Ishikawa (cell line): ENCODE measurements at regions not wholly inside any gene's neighbourhood (a gene's known extent, or its start where the extent isn't known, plus 50 kb on each side); places are given as distances from the start of the nearest gene placed in this dataset.

Experiments
- CEBPB ChIP-seq: IDR thresholded peaks from 2 replicates; pipeline ENCODE4 v1.6.1; 2012
- CREB1 ChIP-seq: IDR thresholded peaks from 2 replicates; pipeline ENCODE4 v1.6.1; 2012; ENCODE audit warnings: low read depth
- EGR1 ChIP-seq: IDR thresholded peaks from 2 replicates; pipeline ENCODE4 v1.6.1; 2012
- EP300 ChIP-seq: IDR thresholded peaks from 2 replicates; pipeline ENCODE4 v1.6.1; 2012; ENCODE audit warnings: borderline replicate concordance
- FOXM1 ChIP-seq: IDR thresholded peaks from 2 replicates; pipeline ENCODE4 v1.6.1; 2012; ENCODE audit warnings: low read depth, borderline replicate concordance
- MAX ChIP-seq: IDR thresholded peaks from 2 replicates; pipeline ENCODE4 v1.6.1; 2012
- NFIC ChIP-seq: IDR thresholded peaks from 2 replicates; pipeline ENCODE4 v1.6.1; 2012
- RAD21 ChIP-seq: IDR thresholded peaks from 2 replicates; pipeline ENCODE4 v1.6.1; 2012; ENCODE audit warnings: low read depth
- REST ChIP-seq: IDR thresholded peaks from 2 replicates; pipeline ENCODE4 v1.6.1; 2012; ENCODE audit warnings: low read depth, mild to moderate bottlenecking
- TAF1 ChIP-seq: IDR thresholded peaks from 2 replicates; pipeline ENCODE4 v1.6.1; 2012; ENCODE audit warnings: low read depth, mild to moderate bottlenecking
- TCF12 ChIP-seq: IDR thresholded peaks from 2 replicates; pipeline ENCODE4 v1.6.1; 2012; ENCODE audit warnings: low read depth
- TEAD4 ChIP-seq: IDR thresholded peaks from 2 replicates; pipeline ENCODE4 v1.6.1; 2012
- USF1 ChIP-seq: IDR thresholded peaks from 2 replicates; pipeline ENCODE4 v1.6.1; 2012
- YY1 ChIP-seq: IDR thresholded peaks from 2 replicates; pipeline ENCODE4 v1.6.1; 2012; ENCODE audit warnings: low read depth
- ZBTB7A ChIP-seq: IDR thresholded peaks from 2 replicates; pipeline ENCODE4 v1.6.1; 2012; ENCODE audit warnings: low read depth

DNA sequence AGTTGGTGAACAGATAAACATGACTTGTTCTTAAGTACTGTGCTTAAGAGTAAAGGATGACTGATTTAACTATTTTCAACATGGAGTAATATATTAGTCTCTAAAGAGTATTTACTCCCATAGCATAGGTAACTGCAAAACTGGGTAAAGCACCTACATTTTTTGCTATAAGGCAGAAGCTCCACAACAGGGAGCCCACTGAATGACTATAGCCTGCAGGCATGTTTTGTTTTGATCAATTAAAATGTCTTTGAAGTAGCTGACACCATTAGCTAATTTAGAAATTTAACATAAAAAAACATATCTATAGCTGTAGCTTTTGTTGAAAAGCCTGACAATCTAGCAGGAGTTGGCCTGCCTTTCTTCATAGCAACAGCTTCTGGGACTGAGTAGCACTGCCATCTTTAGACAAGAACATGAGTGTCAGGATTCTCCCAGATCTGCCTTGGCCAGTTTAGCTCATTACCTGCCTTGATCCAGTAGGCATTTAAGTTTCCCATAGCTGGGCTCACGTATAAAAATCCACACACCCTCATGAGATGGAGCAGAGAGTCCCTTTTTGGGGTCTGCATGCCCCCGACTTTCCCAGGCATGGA lies 1935.1 kb upstream of the PIK3C3 start:
- no peak for TF ChIP-seq TEAD4
- no peak for TF ChIP-seq TAF1
- no peak for TF ChIP-seq RAD21
- no peak for TF ChIP-seq EP300
- no peak for TF ChIP-seq MAX
- TF ChIP-seq ZBTB7A: no peak
- no peak for TF ChIP-seq TCF12

DNA sequence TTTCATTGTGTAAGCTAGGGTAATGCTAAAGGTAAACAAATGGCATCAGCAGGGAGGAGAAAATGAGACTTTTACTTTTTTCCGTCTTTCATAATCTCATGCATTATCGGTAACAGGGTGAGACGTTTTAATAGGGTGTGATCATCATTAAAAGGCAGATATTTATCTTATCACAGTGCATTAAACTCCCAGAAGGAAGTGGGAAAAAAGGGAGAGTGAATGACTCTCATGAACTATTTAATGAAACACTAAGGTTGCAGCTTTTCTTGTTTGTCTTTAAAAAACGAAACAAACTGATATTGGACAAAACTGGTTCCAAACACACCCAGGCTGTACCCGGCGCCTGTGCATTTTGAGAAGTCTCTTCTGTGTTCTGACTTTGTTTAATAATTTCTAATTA lies 1936.8 kb upstream of the PIK3C3 start:
- no peak for TF ChIP-seq TAF1
- TF ChIP-seq RAD21: no peak
- no peak for TF ChIP-seq YY1
- no peak for TF ChIP-seq EP300
- TF ChIP-seq USF1: no peak
- no peak for TF ChIP-seq NFIC
- TF ChIP-seq CEBPB: no peak
- TF ChIP-seq MAX: no peak
- no peak for TF ChIP-seq EGR1
- no peak for TF ChIP-seq CREB1
- TF ChIP-seq TCF12: no peak
- TF ChIP-seq TEAD4: no peak
- no peak for TF ChIP-seq REST
- TF ChIP-seq FOXM1: no peak
- TF ChIP-seq ZBTB7A: no peak

DNA sequence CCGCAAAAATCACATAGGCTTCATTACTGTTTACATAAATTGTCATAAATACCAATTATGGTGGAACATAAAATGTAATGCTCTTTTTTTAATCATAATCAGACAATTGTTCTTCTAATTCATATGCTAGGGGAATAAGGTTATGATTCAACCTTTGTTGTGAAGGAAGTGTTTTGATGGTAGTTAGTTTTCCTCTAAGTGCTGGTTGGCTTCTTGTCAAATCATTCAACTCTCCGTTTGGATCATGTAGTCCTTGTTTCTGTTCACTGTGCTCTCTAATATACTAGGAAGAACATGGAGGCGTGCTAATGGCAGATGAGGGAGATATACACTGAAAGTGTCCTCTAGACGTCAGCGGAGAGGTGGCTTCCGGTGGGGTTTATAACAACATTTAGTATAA lies 1938.0 kb upstream of the PIK3C3 start:
- TF ChIP-seq MAX: no peak
- TF ChIP-seq CREB1: no peak
- no peak for TF ChIP-seq NFIC
- TF ChIP-seq YY1: no peak
- no peak for TF ChIP-seq TCF12
- TF ChIP-seq FOXM1: no peak
- TF ChIP-seq RAD21: no peak
- TF ChIP-seq REST: no peak
- no peak for TF ChIP-seq CEBPB

GRCh38 chr18:40016405-40016804 lies 1938.6 kb upstream of the PIK3C3 start:
- TF ChIP-seq TAF1 (no peak), EP300 (no peak), RAD21 (no peak), TEAD4 (no peak), MAX (no peak), YY1 (no peak), ZBTB7A (no peak), REST (no peak)
